IPS DF 4.7 (cell line): ENCODE measurements at regions not wholly inside any gene's neighbourhood (a gene's known extent, or its start where the extent isn't known, plus 50 kb on each side); places are given as distances from the start of the nearest gene placed in this dataset.
"Not testable (repeated sequence)": the region's sequence is repeated elsewhere in the genome, so short reads cannot be mapped to it uniquely, and the experiment has no call there.

ENCODE experiments used
- DNase-seq: peaks from one replicate; pipeline ENCODE4 v3.0.0-alpha.2; 2013; ENCODE audit warnings: low spot score; ENCODE audit errors: extremely low read depth

- DNase-seq, result no peak
These were observed 100.7 kb downstream of the SLC16A1 start for GRCh38 chr1:112855152-112855828.

GRCh38 chr1:112854368-112854984, 101.5 kb downstream of the SLC16A1 start:
- not testable (repeated sequence) for DNase-seq

GRCh38 chr1:112853915-112854314, 102.1 kb downstream of the SLC16A1 start:
- DNase-seq, result not testable (repeated sequence)

DNA sequence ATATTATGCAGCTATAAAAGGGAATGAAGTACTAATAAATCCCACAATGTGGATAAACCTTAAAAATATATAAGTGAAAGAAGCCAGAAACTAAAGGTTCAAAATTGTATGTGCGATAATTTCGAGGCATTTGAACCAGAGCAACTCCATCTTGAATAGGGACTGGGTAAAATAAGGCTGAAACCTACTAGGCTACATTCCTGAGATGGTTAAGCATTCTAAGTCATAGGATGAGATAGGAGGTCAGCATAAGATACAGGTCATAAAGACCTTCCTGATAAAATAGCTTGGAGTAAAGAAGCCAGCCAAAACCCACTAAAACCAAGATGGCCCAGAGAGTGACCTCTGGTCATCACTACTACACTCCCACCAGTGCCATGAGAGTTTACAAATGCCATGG, 103.1 kb downstream of the SLC16A1 start:
- no peak for DNase-seq

GRCh38 chr1:112852276-112852675, 103.7 kb downstream of the SLC16A1 start:
- no peak for DNase-seq

DNA sequence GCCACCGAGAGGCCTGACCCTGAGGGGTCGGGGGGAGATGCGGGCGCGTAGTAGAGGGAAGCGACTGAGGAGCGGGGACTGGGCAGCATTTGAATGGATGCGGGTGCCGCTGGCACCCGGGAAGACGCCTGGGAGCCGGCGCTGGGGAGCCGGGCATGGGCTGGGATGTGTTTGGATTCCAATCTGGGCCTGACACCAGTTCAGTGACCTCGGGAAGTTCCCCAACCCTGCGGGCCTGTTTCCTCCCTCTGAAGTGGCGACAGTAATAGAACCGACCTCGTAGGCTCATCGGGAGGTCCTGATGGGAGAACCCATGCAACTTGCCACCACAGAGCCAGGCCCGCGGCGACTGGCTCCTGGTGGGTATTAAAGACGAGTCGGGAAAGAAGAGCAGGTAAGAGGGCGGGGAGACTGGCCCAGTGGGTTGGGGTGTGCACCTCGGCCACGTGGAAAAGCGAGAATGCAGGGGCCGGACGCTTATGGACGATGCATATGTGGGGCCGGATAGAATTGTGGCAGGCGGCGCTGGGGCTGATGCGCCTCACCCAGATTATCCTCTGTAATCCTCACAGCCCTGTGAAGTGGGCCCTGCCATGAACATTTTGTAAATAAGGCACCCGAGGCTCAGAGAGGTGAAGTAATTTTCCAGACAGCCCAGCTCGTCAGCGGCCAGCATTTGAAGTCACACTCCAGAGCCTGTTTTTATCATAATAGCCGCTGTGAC, 105.8 kb downstream of the SLC16A1 start:
- DNase-seq, result no peak

DNA sequence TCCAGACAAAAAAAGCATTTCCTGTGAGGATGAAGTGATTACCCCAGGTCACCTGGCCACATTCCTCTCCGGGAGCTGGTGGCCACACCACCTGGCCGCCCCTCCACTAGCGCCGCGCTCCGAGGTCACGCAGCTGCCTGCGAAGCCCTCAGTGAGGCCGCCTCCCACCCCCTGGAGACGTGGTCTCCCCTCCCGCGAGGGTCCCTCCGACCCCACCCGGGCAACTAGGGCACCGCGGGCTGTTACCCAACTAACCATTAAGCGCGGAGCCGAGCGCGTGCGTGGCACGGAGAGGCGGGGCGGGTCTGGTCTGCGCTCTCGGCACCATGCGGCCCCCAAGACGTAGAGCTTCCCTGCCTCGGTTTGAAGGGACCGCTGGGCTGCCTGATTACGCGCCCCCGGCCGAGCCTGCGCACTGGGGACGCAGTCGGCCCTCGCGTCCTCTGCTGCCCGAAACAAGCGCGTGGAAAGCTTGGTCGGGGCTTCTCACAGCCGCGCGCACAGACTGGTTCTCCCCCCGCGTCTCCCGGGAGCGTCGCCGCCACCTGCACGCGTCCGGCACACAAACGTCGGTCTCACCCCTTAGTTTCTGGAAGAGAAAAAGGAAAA, 106.5 kb downstream of the SLC16A1 start:
- DNase-seq, result no peak

DNA sequence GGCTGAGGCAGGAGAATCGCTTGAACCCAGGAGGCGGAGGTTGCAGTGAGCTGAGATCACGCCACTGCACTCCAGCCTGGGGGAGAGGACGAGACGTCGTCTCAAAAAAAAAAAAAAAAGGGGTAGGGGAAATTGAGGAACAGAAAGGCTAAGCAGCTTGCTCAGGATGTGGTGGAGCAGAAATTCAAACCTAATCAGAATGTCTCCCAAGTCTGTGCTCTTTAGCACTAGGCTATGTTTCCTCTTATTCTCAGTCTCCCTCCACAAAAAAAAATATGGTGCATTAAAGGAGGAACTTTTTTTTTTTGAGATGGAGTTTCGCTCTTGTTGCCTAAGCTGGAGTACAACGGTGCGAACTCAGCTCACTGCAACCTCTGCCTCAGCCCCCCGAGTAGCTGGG, 114.2 kb downstream of the SLC16A1 start:
- no peak for DNase-seq

DNA sequence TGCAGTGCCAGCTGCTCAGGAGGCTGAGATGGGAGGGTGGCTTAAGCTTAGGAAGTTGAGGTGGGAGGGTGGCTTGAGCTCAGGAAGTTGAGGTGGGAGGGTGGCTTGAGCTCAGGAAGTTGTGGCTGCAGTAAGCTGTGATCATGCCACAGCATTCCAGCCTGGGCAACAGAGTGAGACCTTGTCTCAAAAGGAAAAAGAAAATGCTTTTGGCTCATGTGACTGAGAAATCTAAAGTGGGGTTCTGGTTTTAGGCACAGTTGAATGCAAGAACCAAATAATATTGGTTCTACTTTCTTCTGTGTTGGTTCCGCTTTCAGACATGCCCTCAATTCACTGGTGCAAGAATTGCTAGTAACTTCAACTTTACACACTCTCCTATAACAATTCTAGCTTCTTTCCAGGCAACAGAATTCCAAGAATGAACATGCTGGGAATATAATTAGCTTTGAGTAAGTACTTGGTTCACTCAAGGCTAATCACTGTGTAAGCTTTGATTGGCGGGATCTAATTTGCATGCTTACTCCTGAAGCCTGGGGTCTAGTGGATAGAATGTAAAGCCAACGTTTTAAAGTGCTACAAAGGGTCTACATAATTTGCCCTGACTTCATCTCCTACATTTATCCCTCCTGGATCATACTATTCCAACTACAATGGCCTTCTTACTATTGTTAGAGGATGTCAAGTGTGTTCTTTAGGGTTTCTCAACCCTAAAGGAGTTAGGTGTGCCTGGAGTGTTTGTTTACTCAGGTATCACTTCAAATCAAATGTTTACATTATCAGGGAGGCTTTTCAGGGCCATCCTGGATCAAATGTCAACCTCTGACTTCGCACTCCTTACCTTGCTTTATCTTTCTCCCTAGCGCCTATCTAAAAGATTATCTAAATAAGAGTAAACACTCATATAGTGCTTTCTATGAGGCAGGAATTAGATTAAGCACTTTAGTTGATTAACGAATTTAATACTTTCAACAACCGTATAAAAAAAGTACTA, 115.1 kb downstream of the SLC16A1 start:
- no peak for DNase-seq

DNA sequence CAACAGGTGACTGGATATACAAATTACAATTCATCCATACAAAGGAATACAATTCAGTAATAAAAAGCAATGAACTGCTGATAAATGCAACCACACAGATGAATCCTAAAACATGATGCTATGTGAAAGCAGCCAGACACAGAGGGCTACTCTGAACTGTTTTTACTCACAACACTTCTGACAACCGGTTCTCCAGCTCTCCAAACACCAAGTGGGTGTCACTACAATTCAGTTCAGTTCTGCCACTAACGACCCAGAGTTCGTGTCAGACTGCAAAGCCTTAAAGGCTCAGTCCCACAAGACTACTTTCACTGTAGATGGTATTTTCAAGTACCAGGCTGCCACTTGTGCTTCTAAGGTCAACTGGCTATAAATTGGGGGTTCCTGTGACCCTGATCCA, 119.4 kb downstream of the SLC16A1 start:
- DNase-seq, result no peak

GRCh38 chr1:112833806-112834205, 118.7 kb upstream of the PPM1J start:
- no peak for DNase-seq

GRCh38 chr1:112832259-112832658, 117.1 kb upstream of the PPM1J start:
- DNase-seq, result not testable (repeated sequence)

GRCh38 chr1:112829691-112830090, 114.6 kb upstream of the PPM1J start:
- not testable (repeated sequence) for DNase-seq

- DNase-seq, result no peak
These were observed 113.6 kb upstream of the PPM1J start for GRCh38 chr1:112828716-112829115.

GRCh38 chr1:112827391-112827790, 112.3 kb upstream of the PPM1J start:
- DNase-seq, result not testable (repeated sequence)

- DNase-seq, result no peak
These were observed 111.2 kb upstream of the PPM1J start for GRCh38 chr1:112826217-112826944.

- DNase-seq, result not testable (repeated sequence)
These were observed 110.6 kb upstream of the PPM1J start for GRCh38 chr1:112825563-112826216.

- DNase-seq, result not testable (repeated sequence)
These were observed 109.9 kb upstream of the PPM1J start for GRCh38 chr1:112825075-112825474.

- DNase-seq, result not testable (repeated sequence)
These were observed 106.4 kb upstream of the PPM1J start for GRCh38 chr1:112821307-112822063.
